SIG-M5 treated with dmso at 0.1 percent for 504 hours (cell line): ENCODE measurements at regions not wholly inside any gene's neighbourhood (a gene's known extent, or its start where the extent isn't known, plus 50 kb on each side); places are given as distances from the start of the nearest gene placed in this dataset.

Experiments used
- DNase-seq: peaks from one replicate; lab custom pipeline; 2025; ENCODE audit not compliant: unreplicated experiment; lab: John Stamatoyannopoulos, UW

DNA sequence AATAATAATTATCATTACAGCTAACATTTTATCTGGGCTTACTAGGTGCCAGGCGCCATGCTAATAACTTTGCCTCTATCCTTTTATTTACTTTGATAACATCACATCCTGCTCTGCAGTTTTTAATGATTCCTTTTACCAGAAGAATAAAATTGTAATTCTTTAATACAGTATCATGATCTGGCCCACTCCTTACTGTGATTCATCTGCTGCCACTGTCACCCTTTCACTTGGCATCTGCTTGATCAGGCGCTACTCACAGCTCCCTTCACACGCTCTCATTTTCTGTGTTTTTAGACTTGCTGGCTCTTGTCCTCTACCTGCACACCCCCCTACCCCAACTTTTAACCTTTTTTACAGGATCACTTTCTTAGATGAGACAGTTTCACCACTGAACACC lies 167.5 kb downstream of the NTMT2 start:
- DNase-seq = no peak

DNA sequence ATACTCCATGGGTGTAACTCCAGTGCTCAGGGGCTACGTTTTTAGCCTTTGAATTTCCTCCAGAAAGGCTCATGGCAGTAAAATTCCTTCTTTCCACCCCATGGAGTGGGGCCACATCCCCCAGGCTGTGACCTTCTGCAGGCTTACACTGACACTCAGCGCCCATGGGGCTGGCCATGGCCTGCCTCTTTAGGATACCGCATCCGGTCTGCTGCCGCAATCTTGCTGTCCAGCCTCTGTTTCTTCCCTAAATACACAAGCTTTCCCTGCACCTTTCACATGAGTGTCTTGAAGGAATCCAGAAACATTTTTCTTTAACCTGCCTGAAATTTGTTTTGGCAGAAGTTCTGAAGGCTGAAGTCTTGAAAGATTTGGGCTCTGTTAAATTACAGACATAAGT lies 170.5 kb downstream of the NTMT2 start:
- DNase-seq = no peak

DNA sequence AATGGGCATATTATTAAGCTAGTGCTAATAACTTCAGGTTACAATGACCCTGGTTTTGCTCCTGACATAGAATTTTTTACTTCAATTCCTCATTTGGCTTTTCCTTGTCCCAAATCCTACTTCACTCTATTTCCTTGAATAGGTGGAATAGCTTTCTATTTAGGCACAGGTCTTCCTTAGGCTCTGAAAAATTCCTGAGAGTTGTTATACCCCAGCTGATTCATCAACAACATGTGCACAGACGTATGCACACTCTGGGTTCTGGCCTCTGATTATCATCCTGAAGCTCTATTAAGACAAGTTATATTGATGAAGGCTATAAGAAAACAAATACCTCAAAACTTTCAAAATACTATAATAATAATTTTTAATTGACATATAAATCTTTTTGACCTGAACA lies 172.4 kb downstream of the NTMT2 start:
- DNase-seq = no peak

DNA sequence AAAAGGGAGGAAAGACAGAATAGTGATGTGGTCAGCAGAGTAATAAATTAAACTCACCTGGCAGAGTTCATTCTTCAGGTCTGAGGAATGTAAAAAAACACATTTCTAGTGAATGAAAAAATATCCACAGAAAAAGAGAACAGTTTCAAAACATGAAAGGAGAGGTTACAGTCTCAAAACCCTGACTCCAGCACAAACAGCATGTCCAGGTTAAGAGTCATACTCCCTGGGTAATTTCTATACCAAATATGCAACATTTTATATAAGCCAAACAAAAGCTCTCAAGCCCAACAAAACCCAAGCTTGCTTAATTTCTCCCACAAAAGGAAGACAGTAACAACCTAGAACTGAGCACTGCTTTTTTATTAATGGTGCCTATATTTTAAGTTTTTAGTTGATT lies 173.0 kb downstream of the NTMT2 start:
- no peak for DNase-seq

DNA sequence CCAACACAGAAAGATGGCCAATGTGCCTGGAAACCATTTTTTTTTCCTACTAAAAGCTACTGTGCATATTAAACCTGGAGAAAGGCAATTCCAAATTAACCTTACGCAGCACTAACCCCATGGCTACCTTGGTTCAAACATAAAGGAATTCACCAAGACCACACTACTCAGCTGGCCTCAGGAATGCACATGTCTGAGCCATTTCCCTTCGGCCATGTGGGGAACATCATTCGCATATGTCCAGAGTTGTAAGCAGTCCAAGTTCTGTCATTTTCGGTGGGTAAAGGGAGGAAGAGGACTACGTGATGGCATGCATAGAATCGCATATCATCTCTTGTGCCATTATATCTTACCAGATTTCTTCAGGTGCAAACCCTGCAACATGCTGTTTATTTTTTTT lies 175.4 kb downstream of the NTMT2 start:
- no peak for DNase-seq

DNA sequence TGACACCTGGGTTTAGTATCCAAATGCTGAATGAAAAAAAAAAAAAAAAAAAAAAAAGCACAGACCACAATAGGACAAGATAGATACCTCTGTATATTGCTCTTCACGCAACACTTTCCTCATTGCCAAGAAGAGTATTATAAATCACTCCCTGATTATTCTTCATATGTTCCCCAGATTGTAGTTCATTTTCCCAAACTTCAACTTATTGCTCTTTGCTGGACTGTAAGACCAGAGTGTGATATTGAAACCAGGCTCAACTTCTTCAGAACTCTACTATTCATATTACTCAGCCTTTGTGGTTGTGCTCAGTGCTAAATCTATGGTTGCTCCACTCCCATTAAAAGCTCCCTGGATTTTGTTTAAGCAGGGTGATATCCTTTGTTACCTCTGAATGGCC lies 180.4 kb downstream of the NTMT2 start:
- no peak for DNase-seq

DNA sequence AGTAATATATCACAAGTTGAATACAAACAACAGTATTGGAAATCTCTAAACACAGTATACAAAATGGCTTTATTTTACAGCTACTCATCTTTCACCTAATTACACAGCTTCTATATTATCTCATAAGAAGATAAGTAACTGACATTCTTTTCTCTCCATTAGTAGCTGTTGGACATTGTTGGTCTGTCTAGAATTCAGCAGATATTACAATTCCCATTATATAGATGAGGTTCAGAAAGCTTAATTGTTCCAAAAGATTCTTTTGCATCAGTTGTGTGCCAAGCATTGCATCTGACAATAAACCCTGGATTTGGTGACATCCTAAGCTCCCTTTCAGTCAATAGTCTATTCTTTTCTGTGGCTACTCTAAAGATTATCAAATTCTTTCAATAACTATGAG lies 187.0 kb downstream of the NTMT2 start:
- no peak for DNase-seq

DNA sequence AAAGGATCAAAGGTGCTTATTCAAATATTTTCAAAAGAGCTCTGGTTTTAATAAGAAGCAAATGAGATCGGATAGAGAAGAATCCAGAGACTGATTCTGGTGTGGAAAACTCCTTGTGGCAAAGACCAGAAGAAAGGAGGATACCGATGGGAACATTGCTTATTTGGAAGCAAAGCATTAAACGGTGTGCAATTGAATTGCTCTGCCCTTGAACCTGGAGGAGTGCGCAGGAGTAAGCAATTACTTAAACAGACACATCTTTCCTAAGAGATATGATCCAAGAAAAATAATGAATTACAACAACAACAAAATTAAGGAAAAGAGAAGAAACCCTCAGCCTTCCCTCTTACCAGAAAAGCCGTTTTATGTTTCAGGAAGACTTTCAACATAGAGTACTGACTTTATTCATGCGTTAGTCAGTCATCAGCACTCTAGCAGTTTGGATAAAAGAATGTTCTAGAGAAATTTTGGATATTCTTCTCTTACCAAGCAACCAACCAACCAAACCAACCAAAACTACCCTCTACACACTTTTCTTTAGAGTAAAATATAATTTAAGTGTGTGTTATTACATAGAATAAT lies 191.7 kb downstream of the NTMT2 start:
- DNase-seq = no peak

DNA sequence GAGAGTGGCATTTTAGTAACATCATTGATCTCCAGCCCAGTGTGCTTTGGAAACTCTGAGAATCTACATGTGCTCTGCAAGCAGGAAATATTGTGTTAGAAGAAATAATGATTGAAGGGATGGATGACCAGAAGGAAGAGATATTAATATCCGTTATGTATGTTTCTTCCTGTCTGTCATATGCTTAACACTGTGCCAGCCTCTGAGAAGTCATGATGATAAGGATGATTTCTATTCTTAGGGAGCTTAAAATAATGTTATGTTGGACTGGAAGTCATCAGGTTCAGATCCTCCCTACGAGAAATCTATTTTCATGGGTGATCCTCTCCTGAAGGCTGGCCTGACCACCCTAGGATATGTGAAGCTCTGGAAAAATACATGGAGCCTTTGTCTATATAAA lies 192.4 kb upstream of the GORAB start:
- DNase-seq = no peak

DNA sequence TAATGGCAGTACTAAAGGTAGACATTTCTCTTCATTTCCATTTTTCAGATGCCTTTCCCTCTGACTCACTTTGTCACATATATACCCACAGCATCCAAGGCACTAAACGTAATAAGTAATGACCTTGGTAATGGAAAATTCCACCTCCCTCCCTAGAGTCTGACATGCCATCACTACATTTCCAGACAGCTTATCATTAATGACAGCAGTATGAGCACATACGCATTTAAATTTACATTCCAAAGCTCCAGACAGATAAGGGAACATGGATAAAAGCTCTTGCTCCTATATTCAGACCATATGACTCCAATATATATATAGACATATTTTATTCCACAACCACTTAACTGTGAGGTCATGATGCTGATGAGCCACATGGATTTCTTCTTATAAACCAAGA lies 191.7 kb upstream of the GORAB start:
- DNase-seq = no peak

DNA sequence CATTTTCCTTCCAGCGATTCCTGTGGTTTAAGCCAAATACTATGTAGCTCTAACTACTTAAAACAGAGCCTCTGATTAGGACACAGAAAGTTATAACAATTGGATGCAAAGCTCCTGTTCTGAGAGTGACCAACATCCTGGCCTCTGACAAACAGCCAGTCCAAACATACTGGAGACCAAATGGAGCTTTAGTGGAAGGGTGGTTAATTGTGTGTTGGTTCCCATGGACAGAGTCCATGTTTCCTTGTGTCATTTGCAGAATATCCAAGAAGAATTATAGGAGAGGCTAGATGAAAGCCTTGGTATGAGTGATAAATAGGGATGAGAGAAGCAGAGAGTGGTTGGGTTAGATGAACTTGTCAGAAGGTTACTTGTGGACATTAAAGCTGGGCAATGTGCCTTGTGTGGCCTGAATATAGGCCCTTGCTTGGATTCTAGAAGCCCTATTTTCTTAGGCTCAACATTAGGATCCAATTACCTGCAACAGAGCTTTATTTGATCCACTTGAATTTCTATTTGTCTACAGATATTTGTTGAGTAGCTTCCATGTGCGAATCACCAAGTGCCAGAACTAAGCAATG lies 180.5 kb upstream of the GORAB start:
- DNase-seq = no peak

DNA sequence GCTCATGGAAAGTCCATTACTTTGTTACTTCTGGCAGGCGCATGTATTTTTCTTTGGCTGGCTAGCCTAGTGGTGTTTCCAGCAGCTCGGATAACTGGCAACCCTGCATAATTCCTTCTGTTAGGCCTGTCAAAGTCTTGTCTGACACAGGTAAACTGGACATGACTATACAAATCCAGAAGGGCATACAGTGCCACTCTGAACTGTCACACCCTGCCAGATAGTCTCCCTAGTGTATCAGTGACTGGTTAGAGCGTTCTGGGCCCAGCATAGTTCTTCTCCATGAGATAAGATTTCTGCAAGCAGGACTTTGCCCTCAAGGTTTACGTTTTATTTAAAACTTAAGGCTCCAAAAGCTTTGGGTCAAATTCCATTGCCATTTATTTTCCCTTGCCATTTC lies 177.7 kb upstream of the GORAB start:
- no peak for DNase-seq

DNA sequence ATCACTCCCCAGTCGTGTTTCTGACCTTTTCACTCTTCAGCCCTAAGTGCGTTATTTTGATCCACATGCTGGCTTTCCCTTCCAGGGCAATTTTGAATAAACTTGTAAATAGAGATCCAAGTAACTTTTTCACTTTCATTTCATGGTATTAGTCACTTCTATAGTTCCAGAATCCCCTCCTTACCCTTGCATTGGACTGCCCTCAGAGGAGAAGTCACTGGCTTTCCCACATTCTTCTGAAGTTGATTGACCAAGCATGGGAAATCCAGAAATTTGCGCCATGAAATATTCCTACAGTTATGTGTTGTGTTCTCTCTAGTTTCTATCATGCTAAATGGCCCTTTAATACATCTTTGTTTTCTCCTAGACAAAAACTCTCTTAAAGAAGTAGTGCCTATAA lies 177.3 kb upstream of the GORAB start:
- no peak for DNase-seq

DNA sequence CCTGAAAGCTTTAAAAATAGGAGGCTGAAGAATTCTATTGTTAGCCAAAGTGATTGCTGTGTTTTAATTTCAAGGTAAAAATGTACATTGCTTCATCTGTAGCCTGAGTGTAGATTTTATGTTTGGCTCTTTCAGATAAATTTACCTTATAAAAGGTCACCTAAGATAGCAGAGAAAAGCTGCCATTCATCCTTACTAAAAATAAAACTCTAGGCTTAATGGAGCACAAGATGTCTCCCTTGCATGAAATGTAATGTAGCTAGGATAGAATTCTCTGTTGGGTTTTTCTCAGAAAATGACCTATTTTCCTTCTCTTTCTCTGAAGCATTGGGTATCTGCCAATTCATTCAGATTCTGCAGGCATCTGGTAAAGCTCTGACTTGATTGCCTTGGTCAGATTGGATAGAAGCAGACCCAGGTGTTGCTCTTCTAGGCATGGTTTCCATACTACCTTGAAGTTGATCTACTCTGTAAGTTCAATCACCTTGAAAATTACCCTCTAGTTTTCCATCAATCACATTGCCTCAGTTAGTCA lies 176.6 kb upstream of the GORAB start:
- DNase-seq = no peak

DNA sequence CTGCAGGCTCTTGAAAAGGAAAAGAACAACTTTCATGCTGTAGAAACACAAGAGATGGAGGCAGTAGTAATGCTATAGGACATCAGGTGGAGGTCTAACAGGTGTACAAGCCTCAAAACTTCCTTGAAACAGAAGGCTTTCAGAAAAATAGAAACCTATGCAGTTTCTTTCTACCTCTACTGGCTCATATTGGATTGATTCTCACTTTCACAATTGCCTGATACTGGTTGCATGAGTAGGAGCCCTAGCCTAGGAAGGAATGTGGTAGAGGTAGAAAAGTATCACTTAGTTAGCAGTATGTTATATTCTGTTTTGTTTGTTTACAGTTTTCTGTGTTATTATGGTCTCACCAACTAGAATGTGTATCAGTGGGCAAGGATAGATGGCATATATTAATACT lies 175.4 kb upstream of the GORAB start:
- DNase-seq = no peak

DNA sequence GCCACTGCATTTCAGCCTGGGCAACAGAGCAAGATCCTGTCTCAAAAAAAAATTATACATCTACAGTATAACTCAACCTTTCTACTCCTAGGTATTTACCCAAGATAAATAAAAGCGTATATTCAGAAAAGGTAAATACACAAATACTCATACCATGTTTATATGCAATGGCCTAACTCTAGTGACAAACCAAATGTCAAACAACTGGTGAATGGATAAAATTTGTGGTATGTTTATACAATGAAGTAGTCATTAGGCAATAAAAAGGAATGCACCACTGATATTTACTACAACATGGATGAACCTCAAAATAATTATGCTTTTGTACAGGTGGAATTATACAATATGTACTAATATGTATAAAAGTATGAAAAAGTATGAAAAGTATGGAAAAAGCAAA lies 174.2 kb upstream of the GORAB start:
- no peak for DNase-seq

DNA sequence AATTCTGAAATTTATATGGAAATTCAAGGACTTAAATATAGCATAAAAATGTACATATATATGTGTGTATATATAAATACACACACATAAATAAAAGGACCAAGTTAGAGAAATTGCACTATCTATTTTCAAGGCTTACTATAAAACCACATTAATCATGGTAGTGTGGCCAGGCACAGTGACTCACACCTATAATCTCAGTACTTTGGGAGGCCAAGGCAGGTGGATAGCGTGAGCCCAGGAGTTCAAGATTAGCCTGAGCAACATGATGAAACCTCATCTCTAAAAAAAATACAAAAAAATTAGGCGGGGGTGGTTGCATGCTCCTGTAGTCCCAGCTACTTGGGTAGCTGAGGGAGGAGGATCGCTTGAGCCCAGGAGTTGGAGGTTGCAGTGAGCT lies 171.4 kb upstream of the GORAB start:
- DNase-seq = no peak

DNA sequence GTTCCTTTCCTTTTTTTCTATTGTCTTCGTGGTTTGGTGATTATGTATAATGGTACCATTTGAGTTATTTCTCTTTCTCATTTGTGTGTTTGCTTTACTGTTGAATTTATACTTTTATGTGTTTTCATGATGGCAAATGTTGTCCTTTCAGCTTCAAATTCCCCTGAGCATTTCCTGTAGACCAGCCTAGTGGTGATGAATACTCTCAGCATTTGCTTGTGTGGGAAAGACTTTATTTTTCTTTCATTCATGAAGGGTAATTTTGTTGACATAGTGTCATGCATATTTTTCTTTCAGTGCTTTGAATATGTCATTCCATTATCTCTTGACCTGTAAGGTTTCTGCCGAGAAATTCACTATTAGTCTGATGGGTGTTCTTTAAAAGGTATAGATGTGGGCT lies 166.6 kb upstream of the GORAB start:
- no peak for DNase-seq

DNA sequence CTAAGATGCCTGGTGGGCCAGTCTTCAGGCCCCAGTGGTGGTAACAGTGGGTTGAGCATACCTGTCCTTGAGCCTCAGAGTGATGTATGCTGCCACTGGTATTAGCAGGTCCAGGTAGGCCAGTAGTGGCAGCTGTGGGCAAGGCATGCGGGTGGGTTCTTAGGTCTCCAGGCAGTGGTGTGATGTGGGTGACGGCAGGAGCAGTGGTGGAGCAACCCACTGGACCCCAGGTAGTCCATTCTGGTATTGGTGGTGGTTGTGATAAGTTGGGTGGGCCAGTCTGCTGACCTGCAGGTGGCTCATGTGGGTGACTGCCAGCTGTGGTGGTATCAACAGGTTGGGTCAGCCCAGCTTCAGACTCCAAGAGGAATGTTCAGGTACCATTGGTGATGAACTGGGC lies 165.0 kb upstream of the GORAB start:
- DNase-seq = no peak

DNA sequence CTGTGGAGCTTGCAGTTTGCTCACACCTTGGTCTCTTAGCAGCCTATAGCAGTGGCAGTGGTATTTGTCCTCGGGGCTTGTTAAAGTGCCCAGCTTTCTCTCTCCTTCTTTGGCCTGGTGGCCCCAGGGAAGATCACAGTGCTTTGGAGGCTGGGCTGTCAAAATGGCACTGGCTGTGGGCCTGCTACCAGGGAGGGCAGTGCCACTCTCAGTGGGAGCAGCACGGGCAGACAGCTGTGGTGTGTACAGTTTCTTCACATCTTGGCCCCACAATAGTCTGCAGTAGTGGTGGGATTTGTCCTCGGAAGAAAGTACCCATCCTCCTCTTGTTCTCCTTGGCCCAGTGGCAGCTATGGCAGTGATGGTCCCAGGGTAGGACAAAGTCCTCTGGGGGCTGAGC lies 164.4 kb upstream of the GORAB start:
- no peak for DNase-seq

DNA sequence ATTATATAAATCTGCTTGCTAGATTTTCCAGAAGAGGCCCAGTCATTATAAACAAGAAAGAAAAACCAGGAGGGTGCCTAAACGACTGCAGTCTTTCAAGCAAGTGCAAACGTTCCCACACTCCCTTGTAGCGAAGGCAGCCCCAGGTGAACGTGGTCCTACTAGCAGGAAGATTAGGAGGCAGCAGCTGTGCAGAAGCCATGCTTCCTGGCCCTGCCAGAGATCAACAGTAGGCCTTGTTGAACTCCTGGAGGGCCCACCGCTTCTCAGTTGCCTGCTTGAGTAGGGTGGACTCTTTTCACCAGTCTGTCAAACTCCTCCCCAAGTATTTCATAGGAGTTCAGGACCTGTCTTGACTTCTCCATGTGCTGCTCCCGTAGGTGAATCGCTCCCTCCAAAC lies 163.0 kb upstream of the GORAB start:
- no peak for DNase-seq

DNA sequence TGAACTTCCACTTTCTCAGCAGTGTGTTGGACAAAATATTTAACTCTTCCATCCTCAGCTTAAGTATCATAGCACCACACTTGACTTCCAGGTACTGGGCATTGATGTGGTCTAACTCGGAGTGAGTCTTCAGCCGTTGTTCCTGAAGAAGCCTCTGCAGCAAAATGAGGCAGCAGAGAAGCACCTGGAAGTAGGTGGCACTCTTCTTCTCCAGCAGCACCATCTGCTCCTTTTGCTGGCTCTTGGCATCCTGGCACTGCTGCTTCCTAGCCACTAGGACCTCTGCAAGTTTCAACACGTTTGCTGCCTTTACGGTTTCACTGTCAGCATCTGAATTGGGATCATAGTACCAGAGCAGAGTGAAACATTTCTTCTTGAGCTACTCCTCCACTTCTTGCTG lies 162.5 kb upstream of the GORAB start:
- no peak for DNase-seq

DNA sequence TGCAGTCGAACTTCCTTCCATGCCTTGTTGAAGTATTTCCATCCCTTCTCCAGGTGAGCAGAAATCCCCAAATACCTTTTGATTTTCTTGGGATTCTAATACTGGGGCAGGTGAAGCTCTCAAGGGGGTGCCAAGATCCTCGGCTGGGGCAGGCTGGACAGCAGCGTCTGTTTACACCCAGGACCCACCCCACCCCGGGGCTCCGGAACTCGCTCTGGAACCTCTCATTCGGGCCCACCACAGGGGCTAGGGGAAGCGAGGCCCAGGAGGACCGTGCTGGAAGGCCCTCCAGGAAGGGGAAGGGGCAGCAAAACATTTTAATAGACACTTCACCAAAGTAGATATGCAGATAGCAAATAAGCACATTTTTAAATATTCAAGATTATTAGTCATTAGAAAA lies 161.9 kb upstream of the GORAB start:
- DNase-seq = no peak
